ENCODE measurements at regions not wholly inside any gene's neighbourhood (a gene's known extent, or its start where the extent isn't known, plus 50 kb on each side); places are given as distances from the start of the nearest gene placed in this dataset.

GRCh38 chr3:180282386-180282785 is 245.6 kb upstream of the PEX5L start (continued):
- TF ChIP-seq ATF6 (CRISPR knock-in tag; IDR thresholded peaks at IDR 0.05) (no peak), ZNF317 (CRISPR knock-in tag; IDR thresholded peaks at IDR 0.05; ENCODE audit: borderline replicate concordance, low read depth) (no peak), PRDM15 (CRISPR knock-in tag; IDR thresholded peaks at IDR 0.05) (no peak), TEAD1 (CRISPR knock-in tag; IDR thresholded peaks at IDR 0.05) (no peak), CREM (CRISPR knock-in tag; IDR thresholded peaks at IDR 0.05) (no peak), MAX (CRISPR knock-in tag; IDR thresholded peaks at IDR 0.05) (no peak)

GRCh38 chr3:180283251-180283650 is 246.5 kb upstream of the PEX5L start:
- no peak overlapping the region for H3K4me3 Mint-ChIP-seq
- no peak overlapping the region for H3K27ac Mint-ChIP-seq
- ATAC-seq (no peak), DNase-seq (ENCODE audit: low spot score) (no peak)
- no peak for TF ChIP-seq JUN (CRISPR knock-in tag; IDR thresholded peaks at IDR 0.05)
- no peak for TF ChIP-seq FOXK1 (CRISPR knock-in tag; IDR thresholded peaks at IDR 0.05)
- no peak for TF ChIP-seq KAT7 (CRISPR knock-in tag; IDR thresholded peaks at IDR 0.05; ENCODE audit: borderline replicate concordance)
- TF ChIP-seq ATF3 (CRISPR knock-in tag; conservative IDR thresholded peaks at IDR 0.05): no peak
- no peak for TF ChIP-seq PRDM15 (CRISPR knock-in tag; IDR thresholded peaks at IDR 0.05)
- TF ChIP-seq CREM (CRISPR knock-in tag; IDR thresholded peaks at IDR 0.05): no peak
- H3K27me3 Mint-ChIP-seq (ENCODE audit: low read depth): no peaks in the 10 kb centered on the region
- H3K36me3 Mint-ChIP-seq: no peaks in the 10 kb centered on the region
- no peaks in the 10 kb centered on the region for H3K4me1 Mint-ChIP-seq
- POLR2A ChIA-PET: no interaction called here
- H3K9me3 Mint-ChIP-seq: no peaks in the 10 kb centered on the region
- CTCF ChIA-PET: no interaction called here

GRCh38 chr3:180284331-180285110 is 247.8 kb upstream of the PEX5L start:
- no peaks in the 10 kb centered on the region for H3K36me3 Mint-ChIP-seq
- no peaks in the 10 kb centered on the region for H3K9me3 Mint-ChIP-seq
- no peaks in the 10 kb centered on the region for H3K4me1 Mint-ChIP-seq
- H3K4me3 Mint-ChIP-seq: no peak overlapping the region
- no peak overlapping the region for H3K27ac Mint-ChIP-seq
- DNase-seq (ENCODE audit: low spot score) (no peak), ATAC-seq (no peak)
- POLR2A ChIA-PET: no interaction called here
- CTCF ChIA-PET: no interaction called here
- no peaks in the 10 kb centered on the region for H3K27me3 Mint-ChIP-seq (ENCODE audit: low read depth)
- no peak for TF ChIP-seq USF1 (CRISPR knock-in tag; IDR thresholded peaks at IDR 0.05)
- no peak for TF ChIP-seq ZBTB21 (CRISPR knock-in tag; IDR thresholded peaks at IDR 0.05; ENCODE audit: borderline replicate concordance)
- TF ChIP-seq ZNF138 (CRISPR knock-in tag; conservative IDR thresholded peaks at IDR 0.05): no peak
- no peak for TF ChIP-seq ATF6 (CRISPR knock-in tag; IDR thresholded peaks at IDR 0.05)
- TF ChIP-seq NFATC4 (CRISPR knock-in tag; IDR thresholded peaks at IDR 0.05): no peak
- no peak for TF ChIP-seq ZNF263 (CRISPR knock-in tag; IDR thresholded peaks at IDR 0.05; ENCODE audit: low read depth)
- no peak for TF ChIP-seq ZNF281 (CRISPR knock-in tag; IDR thresholded peaks at IDR 0.05)
- no peak for TF ChIP-seq CREM (CRISPR knock-in tag; IDR thresholded peaks at IDR 0.05)

All from WTC11 (cell line).